ENCODE measurements at regions not wholly inside any gene's neighbourhood (a gene's known extent, or its start where the extent isn't known, plus 50 kb on each side); places are given as distances from the start of the nearest gene placed in this dataset.

- no peaks in the 10 kb centered on the region for H3K4me1 ChIP-seq
- DNase-seq (no peak), ATAC-seq (no peak)
- H3K27me3 ChIP-seq, result no peaks in the 10 kb centered on the region
- H3K4me3 ChIP-seq, result no peak overlapping the region
- no peaks in the 10 kb centered on the region for H3K9me3 ChIP-seq
- intact Hi-C loops (cut with DNase I), result no loop called here
- H3K36me3 ChIP-seq, result no peaks in the 10 kb centered on the region
- WGBS (ENCODE audit: insufficient coverage, low coverage, low lambda C conversion rate, missing lambda C conversion rate), result 65% methylated on average over 2 of the region's 4 CpGs
- no peak overlapping the region for H3K27ac ChIP-seq
- TF ChIP-seq CTCF (IDR thresholded peaks at IDR 0.05) (no peak), POLR2A (IDR thresholded peaks at IDR 0.05) (no peak)
These were observed 104.7 kb upstream of the OTOS start for GRCh38 chr2:240245184-240245583.

GRCh38 chr2:240245706-240246105 lies 105.2 kb upstream of the OTOS start:
- DNase-seq, result no peak
- Histone ChIP-seq H3K9me3 (no peaks in the 10 kb centered on the region), H3K4me1 (peaks cover 0 to 3% (median under 1%) of the 10 kb centered on the region in 4 donors), H3K27me3 (no peaks in the 10 kb centered on the region), H3K27ac (no peak overlapping the region), H3K4me3 (no peak overlapping the region), H3K36me3 (no peaks in the 10 kb centered on the region)
- WGBS (ENCODE audit: insufficient coverage, low coverage, low lambda C conversion rate, missing lambda C conversion rate), result 76% methylated on average over 4 of the region's 23 CpGs
- ATAC-seq, result no peak
- no peak for TF ChIP-seq CTCF (IDR thresholded peaks at IDR 0.05)
- TF ChIP-seq POLR2A (IDR thresholded peaks at IDR 0.05), result no peak
- intact Hi-C loops (cut with DNase I), result no loop called here

GRCh38 chr2:240246173-240246820 lies 105.8 kb upstream of the OTOS start:
- H3K9me3 ChIP-seq, result no peaks in the 10 kb centered on the region
- intact Hi-C loops (cut with DNase I), result no loop called here
- no peaks in the 10 kb centered on the region for H3K27me3 ChIP-seq
- H3K4me1 ChIP-seq, result peaks cover 0 to 9% (median 4%) of the 10 kb centered on the region in 4 donors
- 84% methylated on average over 8 of the region's 15 CpGs for WGBS (ENCODE audit: insufficient coverage, low coverage, low lambda C conversion rate, missing lambda C conversion rate)
- no peak overlapping the region for H3K4me3 ChIP-seq
- TF ChIP-seq CTCF (IDR thresholded peaks at IDR 0.05), result no peak
- no peak for TF ChIP-seq POLR2A (IDR thresholded peaks at IDR 0.05)
- H3K36me3 ChIP-seq, result no peaks in the 10 kb centered on the region
- ATAC-seq (no peak), DNase-seq (no peak)
- no peak overlapping the region for H3K27ac ChIP-seq

GRCh38 chr2:240247241-240247867 lies 106.9 kb upstream of the OTOS start:
- Histone ChIP-seq H3K27ac (no peak overlapping the region), H3K36me3 (no peaks in the 10 kb centered on the region), H3K4me1 (peaks cover 0 to 14% (median 5%) of the 10 kb centered on the region in 4 donors), H3K4me3 (no peak overlapping the region), H3K27me3 (no peaks in the 10 kb centered on the region), H3K9me3 (no peaks in the 10 kb centered on the region)
- intact Hi-C loops (cut with DNase I), result no loop called here
- no peak for TF ChIP-seq POLR2A (IDR thresholded peaks at IDR 0.05)
- no peak for TF ChIP-seq CTCF (IDR thresholded peaks at IDR 0.05)
- 90% methylated on average over 4 of the region's 10 CpGs for WGBS (ENCODE audit: insufficient coverage, low coverage, low lambda C conversion rate, missing lambda C conversion rate)
- DNase-seq (no peak), ATAC-seq (no peak)

Data from right lobe of liver (tissue), 6 donors.